GM21723 (cell line): ENCODE measurements at regions not wholly inside any gene's neighbourhood (a gene's known extent, or its start where the extent isn't known, plus 50 kb on each side); places are given as distances from the start of the nearest gene placed in this dataset.

ENCODE experiments used
- ATAC-seq: cut with Tn5 transposase; IDR thresholded peaks from one replicate; pipeline ENCODE4 v1.9.1; 2021; ENCODE audit warnings: mild to moderate bottlenecking, moderate library complexity; ENCODE audit not compliant: unreplicated experiment

DNA sequence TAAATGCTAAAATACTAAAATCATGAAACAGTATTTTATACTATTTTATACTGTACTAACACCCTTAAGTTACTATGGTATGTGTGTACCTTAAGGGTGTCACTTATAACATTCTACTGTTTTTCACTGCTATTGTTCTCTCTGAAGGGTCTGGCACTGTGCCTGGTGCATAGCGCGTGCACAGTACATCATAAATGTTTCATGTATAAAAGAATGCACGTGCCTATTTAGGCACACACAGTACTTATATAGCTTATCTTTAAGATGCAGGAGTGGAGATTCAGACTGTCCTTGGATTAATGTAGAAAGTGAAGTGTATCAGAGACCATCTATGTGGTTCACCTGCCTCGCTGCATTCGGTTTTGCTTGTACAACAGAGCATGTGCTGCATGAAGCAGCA lies 64.0 kb upstream of the SGK1 start:
- ATAC-seq, result no peak

DNA sequence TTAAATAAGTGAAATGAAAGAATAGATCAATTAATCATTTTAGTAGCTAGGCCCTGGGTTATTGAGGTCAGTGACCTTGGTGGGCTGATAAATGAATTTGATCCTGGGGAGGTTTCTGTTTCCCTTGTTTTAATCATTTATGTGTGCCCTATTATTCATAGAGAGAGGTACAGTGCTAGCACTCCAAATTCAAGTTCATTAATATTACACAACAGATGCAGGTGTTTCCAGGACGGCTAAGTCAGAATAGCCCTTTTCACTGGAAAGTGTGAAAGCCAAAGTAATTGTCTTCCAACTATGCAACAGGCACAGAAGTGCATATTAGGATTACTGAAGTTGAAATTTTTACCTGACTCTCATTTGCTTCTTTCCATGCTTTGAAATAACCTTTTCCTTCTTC lies 61.7 kb upstream of the SGK1 start:
- ATAC-seq, result no peak

DNA sequence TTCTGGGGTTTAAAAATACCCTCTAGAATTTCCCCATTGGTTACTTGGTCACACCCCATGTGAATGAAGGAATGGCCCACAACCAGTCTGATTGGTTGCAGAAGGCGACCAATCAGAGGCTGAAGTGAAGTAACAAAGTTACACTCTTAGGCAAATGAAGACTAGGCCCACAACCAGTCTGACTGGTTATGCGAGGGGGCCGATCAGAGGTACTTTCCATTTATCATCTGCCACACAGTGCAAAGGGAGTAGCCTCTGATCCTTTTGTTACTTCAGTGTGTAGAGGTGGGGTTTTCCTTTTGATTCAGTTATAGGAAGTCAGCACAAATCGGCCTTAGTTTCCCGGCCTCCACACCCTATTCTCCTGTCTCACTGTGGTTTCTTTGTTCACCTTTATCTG lies 61.2 kb upstream of the SGK1 start:
- ATAC-seq, result peak; percentile 74

DNA sequence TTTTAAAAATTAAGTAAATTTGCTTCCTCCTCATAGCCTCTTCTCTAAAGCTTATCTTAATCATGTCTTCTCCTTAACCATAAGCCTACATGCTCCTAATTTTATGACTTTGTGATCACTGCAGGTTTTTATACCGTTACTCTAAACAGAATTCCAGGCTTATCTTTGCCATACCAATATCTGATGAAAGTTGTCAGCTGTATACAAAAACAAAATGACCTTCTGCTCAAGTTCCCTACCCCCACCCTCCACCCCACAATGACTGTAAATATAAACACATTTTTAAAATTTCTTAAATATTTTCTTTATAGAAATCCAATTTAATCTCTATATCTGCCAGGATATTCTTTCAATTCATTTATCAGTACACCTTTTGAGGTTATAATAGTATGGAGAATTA lies 60.5 kb upstream of the SGK1 start:
- ATAC-seq, result no peak

DNA sequence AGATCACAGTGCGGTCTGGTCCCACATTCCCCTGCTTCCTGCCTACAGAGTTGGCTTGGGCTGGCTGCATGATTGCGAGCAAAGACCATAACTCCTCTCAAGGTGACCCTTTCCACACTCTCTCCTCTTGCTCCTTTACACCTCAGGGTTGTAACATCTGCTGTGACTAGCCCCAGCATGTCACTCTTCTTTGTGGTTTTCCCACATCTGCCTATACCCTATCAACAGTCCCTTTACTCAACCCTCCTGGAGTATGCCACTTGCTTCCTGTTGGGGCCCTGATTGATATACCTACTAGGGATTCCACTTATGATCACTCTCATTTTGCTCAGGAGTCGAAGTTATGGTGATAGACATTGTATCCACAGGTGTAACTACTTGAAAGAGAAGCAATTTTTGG lies 58.9 kb upstream of the SGK1 start:
- no peak for ATAC-seq

DNA sequence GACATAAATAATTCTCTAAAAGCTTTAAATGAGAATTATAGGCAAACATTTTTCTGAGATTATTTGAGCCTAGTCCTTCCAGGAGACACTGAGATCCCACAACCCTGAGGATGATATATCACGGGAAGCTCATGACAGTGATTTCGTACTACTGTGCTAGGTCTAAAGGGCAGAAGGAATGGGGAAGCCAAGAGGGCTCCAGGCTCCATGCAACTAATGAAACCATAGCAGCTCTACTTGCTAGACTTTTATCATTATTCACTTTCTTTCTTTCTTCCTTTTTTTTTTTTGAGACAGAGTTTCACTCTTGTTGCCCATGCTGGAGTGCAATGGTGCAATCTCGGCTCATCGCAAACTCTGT lies 57.3 kb upstream of the SGK1 start:
- ATAC-seq, result no peak

DNA sequence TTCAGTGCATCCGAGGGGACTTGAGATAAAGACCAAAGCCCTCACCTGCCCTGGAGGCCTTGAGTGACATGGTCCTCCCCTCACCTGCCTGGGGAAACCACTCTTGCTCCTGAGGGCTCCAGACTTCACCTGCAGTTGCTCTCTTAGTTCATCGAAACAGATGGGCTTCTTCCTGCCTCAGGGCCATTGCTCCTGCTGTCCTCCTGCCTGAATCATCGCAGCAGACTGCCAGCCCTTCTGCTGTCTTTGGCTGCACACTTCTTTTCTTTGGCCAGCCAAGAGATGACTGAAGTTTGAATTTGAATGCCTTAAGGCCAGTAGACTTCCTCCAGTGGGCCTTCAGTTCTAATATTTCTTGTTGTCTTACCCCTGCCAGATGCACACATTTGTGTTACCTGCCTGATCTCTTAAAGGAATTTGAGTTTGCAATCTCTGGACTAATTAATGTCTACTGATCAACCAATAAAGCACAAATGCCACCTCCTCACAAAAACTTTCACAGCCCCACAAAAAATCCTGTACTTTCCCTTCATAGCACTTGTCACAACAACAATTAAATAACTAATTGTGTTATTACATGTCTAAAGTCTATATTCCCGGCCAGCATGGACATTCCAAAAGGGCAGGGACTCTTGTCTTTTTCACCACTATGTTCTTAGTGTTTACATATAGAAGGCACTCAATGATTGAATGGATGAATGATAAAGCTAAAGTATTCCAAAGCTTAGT lies 56.7 kb upstream of the SGK1 start:
- no peak for ATAC-seq

DNA sequence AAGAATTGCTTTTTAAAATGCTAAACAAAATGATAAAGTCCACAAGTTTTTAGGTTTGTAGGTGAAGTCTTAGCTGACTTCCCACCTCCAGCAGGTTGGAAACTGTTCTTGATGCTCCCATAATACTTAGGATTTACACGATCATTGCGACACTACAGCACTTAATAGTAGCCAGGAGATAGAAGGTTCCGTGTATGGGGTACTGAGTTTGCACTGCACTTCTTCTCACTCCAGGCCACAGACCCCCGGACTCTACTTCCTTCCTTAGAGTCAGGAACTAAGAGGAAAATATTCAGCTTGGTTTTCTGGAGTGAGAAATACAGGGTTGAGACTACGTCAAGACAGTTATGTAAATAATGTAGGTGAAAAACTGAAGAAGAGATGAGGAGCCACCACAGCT lies 56.1 kb upstream of the SGK1 start:
- no peak for ATAC-seq

DNA sequence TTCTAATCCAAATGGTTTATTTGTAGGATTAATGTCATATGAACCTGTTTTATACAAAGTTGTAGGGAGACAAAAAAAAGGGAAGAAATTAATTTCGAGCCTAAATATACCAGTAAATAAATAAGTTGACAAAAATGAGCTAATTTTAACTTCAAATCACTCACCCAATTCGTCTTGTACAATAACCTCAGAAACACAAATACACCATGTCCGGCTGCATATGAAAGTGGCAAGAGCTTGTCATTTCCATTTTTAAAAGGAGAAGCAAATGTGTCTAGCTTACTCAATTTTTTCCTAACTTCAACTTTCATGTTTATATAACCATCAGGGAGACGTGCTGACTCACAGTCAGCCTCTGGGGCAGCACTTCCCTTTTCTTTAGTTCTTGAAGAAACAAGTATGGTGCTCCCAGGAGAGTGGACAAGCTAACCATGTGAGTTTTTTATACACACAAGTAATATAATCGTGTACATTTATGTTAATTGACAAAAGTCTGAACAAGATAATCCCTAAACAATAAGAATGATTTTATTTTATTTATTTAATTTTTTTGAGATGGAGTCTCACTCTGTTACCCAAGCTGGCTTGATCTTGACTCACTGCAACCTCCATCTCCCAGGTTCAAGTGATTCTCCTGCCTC lies 55.5 kb upstream of the SGK1 start:
- ATAC-seq, result peak; percentile 90

DNA sequence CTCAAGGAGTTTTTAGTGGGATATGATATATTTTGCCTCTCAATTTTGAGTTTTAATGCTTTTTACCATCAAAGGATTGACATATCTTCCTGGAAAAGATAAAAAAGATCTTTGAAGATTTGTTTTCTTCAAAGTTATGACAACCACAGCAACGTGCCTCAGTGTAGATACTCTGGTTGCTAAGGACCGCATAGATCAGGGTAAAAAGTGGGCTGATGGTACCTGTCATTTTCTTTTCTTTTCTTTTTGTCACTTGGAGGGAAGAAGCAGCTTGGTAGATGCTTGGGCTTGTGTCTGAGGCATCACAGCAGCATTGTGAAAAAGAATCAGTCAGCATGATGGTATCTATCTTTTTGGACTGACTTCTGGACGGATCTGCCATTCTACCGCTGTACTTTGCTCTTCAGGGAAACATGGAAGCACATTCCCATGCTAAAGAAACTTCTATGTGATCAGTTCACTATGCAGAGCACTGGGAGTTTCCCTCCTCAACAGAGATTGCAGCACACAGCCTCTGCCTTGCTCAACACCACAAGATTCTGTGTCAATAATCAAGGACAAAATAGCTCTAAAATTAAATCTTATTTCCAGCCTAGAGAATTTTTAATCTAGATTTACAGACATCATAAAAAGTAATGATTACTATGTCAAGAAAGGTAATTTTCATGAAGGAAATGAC lies 54.8 kb upstream of the SGK1 start:
- ATAC-seq, result peak; percentile 43

DNA sequence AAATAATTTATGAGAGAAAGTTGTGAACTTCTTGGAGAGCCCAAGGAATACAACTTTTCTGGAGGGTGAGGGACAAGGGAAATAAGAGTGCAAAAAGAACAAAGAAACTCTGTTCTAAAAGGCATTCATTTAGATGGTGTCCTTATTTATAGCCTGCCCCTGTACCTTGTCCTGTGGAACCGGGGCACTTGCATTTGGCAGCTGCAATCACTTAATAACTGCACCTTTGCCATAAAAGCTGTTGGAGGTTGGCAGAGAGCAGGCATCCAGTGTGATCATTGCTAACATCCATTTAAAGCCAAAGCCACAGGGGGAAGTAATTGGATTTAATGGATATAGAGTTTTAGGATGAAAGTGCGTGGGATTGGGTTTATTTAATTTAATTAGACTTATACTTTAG lies 50.8 kb upstream of the SGK1 start:
- ATAC-seq, result no peak
